Left kidney (tissue), 1 donor: ENCODE measurements at regions not wholly inside any gene's neighbourhood (a gene's known extent, or its start where the extent isn't known, plus 50 kb on each side); places are given as distances from the start of the nearest gene placed in this dataset.
"Not testable (repeated sequence)": the region's sequence is repeated elsewhere in the genome, so short reads cannot be mapped to it uniquely, and the experiment has no call there.

Experiments
- DNase-seq: peaks from one replicate; pipeline ENCODE4 v3.0.0-alpha.2; 2013

DNA sequence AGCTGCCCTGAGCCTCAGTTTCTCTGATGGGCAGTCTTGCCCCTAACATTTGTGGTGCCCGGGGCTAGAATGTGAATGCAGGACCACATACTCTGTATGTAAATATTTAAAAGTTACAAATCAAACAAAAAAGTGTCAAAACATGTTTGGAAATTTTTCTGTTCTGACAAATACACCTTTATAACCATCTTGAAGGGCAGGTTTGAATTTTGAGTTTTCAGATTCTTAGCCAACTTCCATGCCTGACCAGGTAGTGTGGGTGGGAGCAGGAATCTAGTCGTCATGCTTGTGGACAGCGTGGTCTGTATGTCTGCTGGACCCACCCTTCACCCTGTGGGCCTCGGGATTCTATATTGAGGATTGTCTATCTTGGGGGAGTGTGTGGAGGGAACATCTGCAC, 325.1 kb downstream of the SOX4 start:
- DNase-seq = no peak

- DNase-seq = no peak
These were observed 328.5 kb downstream of the SOX4 start for GRCh38 chr6:21922086-21922485.

DNA sequence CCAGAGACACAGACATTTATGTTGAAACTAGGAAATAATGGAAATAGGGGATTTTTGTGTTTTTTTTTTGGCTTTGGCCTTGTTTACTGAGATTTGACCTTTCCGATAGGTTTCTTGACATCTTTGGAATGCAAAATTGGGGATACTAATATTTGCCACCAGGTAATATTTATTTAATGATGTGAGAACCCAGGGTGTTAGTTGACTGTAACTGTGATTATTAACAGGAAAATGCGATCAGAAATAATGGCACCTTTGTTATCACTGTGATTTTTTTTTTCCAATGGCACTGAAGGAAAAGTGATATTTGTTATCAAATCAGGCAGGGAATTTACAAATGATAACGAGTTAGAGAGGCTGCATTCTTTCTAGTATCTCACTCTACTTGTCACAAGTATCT, 330.5 kb downstream of the SOX4 start:
- no peak for DNase-seq

- no peak for DNase-seq
These were observed 335.3 kb downstream of the SOX4 start for GRCh38 chr6:21928827-21929226.

- no peak for DNase-seq
These were observed 338.2 kb downstream of the SOX4 start for GRCh38 chr6:21931641-21932335.

- DNase-seq = no peak
These were observed 339.8 kb downstream of the SOX4 start for GRCh38 chr6:21933351-21933750.

DNA sequence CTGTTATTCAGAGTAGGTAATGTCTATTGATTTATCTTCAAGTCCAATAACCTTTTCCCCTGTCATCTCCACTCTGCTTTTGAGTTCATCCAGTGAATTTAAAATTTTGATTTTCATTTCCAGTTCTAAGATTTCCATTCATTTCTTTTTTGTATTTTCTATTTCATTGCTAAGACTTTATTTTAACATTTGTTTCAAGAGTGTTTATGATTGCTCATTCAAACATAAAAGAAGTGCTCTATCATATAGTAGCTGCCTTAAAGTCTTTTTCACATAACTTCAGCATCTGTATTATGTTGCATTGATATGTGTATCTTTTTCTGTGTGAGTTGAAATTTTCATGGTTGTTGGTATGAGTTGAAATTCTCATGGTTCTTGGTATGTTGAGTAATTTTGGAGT, 341.6 kb downstream of the SOX4 start:
- DNase-seq = no peak

GRCh38 chr6:21935561-21936028, 342.0 kb downstream of the SOX4 start:
- DNase-seq = no peak

DNA sequence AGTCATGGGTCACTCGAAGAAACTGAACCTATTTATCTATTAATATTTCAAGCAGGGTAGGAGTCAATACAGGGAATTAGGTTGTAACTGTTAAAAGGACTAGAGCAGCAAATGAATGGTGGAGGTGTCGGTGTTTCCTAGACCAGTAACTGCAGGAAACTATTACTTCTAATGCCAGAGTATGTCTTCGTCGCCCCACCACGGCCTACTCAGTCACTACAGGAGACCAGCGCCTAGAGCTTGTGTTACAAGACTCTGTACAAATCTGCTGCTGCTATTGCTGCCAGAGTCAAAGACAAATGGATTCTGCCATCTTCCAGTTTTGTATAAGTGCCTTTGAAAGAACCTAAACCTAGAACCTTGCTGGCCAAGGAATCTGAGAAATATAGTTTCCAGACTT, 343.9 kb downstream of the SOX4 start:
- no peak for DNase-seq

GRCh38 chr6:21939066-21939465, 345.5 kb downstream of the SOX4 start:
- not testable (repeated sequence) for DNase-seq

GRCh38 chr6:21941926-21942325, 348.4 kb downstream of the SOX4 start:
- DNase-seq = no peak

DNA sequence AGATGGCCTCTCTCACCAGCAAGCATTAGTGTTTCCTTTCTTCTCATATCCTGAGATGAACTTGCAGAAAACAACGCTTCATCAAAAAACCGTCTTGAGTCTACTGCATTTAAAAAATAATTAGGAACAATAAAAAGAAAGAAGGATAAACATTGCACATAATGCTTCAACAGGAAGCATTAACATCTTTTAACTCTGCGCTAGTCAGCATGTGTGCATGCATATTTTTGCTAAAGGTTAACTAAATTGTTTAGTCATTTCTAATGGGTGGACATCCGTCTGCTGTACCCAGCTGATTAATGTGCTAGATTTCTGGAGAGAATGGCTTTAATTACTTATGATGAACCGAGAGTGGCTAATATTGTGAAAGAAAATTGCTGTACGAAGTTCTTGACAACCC, 349.3 kb downstream of the SOX4 start:
- DNase-seq = no peak

DNA sequence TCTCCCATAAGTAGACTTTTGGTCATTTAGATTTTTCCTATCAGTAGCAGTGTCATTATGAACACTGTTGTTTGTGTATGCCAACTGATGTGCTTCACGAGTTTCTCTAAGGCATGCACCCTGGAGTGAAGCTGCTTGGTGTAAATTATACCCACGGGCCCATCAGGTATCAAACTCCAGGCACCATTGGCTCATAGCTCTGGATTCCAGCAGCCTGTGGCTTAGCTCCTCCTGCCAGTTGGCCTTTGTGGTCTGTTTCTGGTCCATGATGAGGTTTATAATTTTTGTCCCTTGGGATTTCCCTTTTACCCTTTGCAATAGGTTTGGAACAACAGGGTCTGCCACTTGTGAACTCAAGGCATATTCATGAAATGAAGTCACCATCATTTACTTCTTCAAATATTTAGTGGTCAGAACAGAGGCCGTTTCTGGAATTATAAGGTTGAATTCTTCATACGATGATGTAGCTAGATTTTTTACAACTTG, 350.5 kb downstream of the PRL start:
- DNase-seq = no peak

- not testable (repeated sequence) for DNase-seq
These were observed 349.6 kb downstream of the PRL start for GRCh38 chr6:21947227-21947626.

GRCh38 chr6:21947731-21948386, 349.0 kb downstream of the PRL start:
- no peak for DNase-seq

- no peak for DNase-seq
These were observed 347.5 kb downstream of the PRL start for GRCh38 chr6:21949211-21949801.

GRCh38 chr6:21952367-21952766, 344.5 kb downstream of the PRL start:
- DNase-seq = no peak

DNA sequence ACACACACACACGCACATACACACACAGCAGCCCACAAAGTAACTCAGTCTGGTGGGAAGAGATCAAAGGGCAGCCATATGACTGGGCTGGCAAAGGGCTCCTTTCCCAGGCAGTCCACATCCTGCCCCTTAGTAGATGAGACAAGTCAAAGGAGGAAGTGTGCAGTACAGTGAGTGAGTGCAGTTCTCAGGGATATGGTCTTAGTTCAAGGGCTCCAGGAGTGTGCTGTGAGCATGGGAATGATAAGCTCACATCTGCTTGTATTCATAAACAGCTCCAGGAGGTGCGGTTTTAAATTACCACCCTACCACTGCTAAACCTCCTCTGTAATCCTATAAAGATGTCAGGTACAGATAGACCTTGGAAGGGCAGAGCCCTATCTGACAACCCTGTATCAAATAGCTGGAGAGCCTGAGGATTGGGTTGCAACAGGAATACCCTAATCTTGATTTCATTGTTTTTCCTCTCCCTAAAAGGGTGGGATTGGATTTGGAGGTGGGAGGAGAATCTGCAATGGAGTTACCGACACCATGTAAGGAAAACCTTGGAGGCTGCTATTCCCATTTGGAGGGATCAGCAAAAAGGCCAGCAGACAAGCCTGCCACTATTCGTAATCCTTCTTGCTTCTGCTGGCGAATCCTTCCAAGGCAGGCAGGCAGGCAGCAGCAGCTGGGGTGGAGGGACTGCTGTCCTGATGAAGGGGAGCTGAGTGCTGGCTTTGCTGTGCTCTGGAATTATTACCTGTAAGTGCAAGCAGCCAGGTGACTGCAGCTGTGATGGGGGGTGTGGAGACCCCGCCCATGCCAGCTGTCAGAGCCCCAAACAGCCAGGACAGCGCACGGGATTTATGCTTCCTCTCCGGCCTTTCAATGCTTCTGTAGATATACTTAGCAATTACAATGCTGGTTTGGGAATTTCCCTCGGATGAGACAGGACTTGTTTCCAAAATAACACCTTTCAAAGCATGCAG, 342.7 kb downstream of the PRL start:
- peak; percentile 71 for DNase-seq

DNA sequence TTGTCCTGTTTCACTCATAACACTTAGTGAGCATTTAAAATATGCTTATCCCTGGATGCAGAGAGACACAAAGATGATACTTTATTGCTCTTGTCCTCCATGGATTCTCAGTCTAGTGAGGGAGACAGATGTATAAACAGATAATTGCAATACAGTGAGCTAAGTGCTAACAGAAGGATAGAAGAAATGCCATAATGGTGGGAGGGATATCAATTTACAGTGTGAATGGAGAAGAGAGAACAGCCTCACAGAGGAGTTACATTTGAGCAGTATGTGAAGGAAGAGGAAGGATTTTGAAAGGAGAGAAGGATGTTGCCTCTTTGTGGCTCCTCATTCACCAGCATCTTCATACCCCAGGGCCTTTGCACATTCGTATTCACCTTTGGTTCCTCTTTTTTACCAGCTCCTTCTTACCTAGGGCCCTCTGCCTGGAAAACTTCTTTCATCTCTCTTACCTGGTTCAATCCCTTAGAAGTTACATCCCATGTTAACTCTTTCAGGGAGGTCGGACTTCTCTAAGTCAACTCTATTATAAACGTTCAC, 341.7 kb downstream of the PRL start:
- no peak for DNase-seq

GRCh38 chr6:21955951-21956350, 340.9 kb downstream of the PRL start:
- no peak for DNase-seq

DNA sequence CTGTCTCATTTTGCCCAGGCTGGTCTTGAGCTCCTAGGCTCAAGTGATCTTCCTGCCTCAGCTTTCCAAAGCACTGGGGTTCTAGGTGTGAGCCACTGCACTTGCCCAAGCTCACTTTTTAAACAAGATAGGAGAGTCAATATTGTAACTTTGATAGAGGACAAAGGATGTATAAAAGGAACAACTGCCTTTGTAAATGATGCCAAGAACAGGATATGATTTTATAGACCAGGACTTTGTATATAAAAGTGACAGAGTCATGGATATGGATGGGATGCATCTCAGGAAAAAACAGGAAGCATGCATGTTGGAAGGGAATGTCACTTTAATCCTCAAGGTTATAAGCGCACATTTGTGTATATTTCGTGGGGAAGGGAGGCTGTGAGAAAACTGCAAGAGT, 338.4 kb downstream of the PRL start:
- no peak for DNase-seq

DNA sequence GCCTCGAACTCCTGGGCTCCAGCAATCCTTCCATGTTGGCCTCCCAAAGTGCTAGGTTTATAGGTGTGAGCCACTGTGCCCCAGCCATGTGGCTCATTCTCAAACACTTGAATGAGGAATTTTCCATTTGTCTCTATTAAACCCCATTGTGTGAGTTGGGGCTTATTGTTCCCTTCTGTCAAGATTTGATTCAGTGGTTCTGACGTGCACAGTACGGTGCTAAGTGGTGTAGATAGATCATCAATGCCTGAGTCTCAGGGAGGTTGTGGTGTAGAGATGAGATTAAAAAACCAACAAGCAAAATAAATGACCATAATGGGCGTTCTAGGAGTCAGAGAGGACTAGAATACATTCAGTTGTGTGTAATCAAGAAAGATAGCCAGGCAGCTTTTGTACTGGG, 335.6 kb downstream of the PRL start:
- DNase-seq = no peak
